ENCODE measurements at regions not wholly inside any gene's neighbourhood (a gene's known extent, or its start where the extent isn't known, plus 50 kb on each side); places are given as distances from the start of the nearest gene placed in this dataset.

DNA sequence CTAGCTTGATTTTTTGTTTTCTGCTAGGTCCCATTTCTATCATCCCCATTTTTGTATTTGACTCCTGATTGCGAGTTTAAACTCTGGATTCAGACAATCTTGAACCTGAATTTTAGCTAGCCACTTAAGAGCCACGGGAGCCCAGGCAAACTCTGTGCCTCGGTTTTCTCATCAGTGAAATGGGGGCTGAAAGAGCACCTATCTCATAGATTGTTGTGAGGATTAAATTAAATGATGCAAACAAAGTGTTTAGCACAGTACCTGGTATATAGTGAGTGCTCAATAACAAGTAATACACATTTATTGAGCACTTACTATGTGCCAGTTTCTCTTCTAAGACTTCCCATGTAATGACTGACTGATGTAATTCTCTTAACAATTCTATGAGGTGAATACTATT lies 158.1 kb upstream of the POU3F1 start:
- H3K9me1 ChIP-seq (replicated peaks; ENCODE audit: control insufficient read depth, extremely low read depth, insufficient read depth, low read length): no peaks in the 10 kb centered on the region
- no peaks in the 10 kb centered on the region for H3K4me1 ChIP-seq (ENCODE audit: control insufficient read depth, extremely low read depth, insufficient read depth, low read length)
- intact Hi-C loops (cut with micrococcal nuclease) (no loop called here), dilution Hi-C loops (cut with MboI; ENCODE audit: extremely low pct_ligation_motif_present, low sequenced_read_pairs) (no loop called here)
- ChIA-PET CTCF (no interaction called here), POLR2A (no interaction called here)
- H3K9ac ChIP-seq (replicated peaks; ENCODE audit: extremely low read depth, insufficient read depth, low read length): no peak overlapping the region
- no peaks in the 10 kb centered on the region for H3K9me3 ChIP-seq (replicated peaks; ENCODE audit: control insufficient read depth, insufficient read depth, low read length)
- no peaks in the 10 kb centered on the region for H3K79me2 ChIP-seq (ENCODE audit: control insufficient read depth, insufficient read depth, low read length)
- DNase-seq (ENCODE audit: low read depth, low spot score) (no peak), FAIRE-seq (no peak)
- no peak overlapping the region for H3K4me2 ChIP-seq (ENCODE audit: insufficient read depth, low read length)
- no TSS peak for BruUV-seq (replicated peaks)
- H3K36me3 ChIP-seq (ENCODE audit: control insufficient read depth in 2 of 2, extremely low read depth in 1 of 2, insufficient read depth in 2 of 2, low read length in 2 of 2): no peaks in the 10 kb centered on the region
- H3K27me3 ChIP-seq (ENCODE audit: control insufficient read depth in 2 of 2, insufficient read depth in 2 of 2, low read length in 2 of 2): no peaks in the 10 kb centered on the region
- no peak overlapping the region for H3K27ac ChIP-seq (ENCODE audit: insufficient read depth, low read depth, low read length)
- H4K20me1 ChIP-seq (replicated peaks; ENCODE audit: control insufficient read depth, extremely low read depth, insufficient read depth, low read length): no peaks in the 10 kb centered on the region
- no peak overlapping the region for H2AFZ ChIP-seq (ENCODE audit: low read depth, low read length)
- TF ChIP-seq MYC (IDR thresholded peaks at IDR 0.05; ENCODE audit: low read depth, low read length) (no peak), FOS (IDR thresholded peaks at IDR 0.05; ENCODE audit: borderline replicate concordance, insufficient read depth, low read length) (no peak), EZH2 (IDR thresholded peaks at IDR 0.05; ENCODE audit: borderline replicate concordance, low read depth, low read length, severe bottlenecking) (no peak), POLR2AphosphoS5 (IDR thresholded peaks at IDR 0.05; ENCODE audit: insufficient read depth, low read depth, low read length) (no peak), POLR2A (IDR thresholded peaks at IDR 0.05; ENCODE audit: low read depth, low read length) (no peak), GATA2 (IDR thresholded peaks at IDR 0.05; ENCODE audit: insufficient read depth, insufficient read length, low read depth, low read length) (no peak), JUN (IDR thresholded peaks at IDR 0.05; ENCODE audit: borderline replicate concordance, insufficient read depth, insufficient read length, low read depth) (no peak)
- TF ChIP-seq, protein P1, sequence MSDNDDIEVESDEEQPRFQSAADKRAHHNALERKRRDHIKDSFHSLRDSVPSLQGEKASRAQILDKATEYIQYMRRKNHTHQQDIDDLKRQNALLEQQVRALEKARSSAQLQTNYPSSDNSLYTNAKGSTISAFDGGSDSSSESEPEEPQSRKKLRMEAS (IDR thresholded peaks at IDR 0.05; ENCODE audit: insufficient read depth, insufficient read length): no peak
- TF ChIP-seq, protein P2, sequence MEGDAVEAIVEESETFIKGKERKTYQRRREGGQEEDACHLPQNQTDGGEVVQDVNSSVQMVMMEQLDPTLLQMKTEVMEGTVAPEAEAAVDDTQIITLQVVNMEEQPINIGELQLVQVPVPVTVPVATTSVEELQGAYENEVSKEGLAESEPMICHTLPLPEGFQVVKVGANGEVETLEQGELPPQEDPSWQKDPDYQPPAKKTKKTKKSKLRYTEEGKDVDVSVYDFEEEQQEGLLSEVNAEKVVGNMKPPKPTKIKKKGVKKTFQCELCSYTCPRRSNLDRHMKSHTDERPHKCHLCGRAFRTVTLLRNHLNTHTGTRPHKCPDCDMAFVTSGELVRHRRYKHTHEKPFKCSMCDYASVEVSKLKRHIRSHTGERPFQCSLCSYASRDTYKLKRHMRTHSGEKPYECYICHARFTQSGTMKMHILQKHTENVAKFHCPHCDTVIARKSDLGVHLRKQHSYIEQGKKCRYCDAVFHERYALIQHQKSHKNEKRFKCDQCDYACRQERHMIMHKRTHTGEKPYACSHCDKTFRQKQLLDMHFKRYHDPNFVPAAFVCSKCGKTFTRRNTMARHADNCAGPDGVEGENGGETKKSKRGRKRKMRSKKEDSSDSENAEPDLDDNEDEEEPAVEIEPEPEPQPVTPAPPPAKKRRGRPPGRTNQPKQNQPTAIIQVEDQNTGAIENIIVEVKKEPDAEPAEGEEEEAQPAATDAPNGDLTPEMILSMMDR (IDR thresholded peaks at IDR 0.05; ENCODE audit: extremely low read depth in 1 of 2, insufficient read depth in 1 of 2, low read depth in 1 of 2, low read length in 2 of 2): no peak
- no peak overlapping the region for H3K4me3 ChIP-seq (replicated peaks in 1 of 3; ENCODE audit: insufficient read depth in 1 of 3, low read depth in 1 of 3, low read length in 3 of 3)
